GM19468 (cell line): ENCODE measurements at regions not wholly inside any gene's neighbourhood (a gene's known extent, or its start where the extent isn't known, plus 50 kb on each side); places are given as distances from the start of the nearest gene placed in this dataset.

ENCODE experiments used
- ATAC-seq: cut with Tn5 transposase; IDR thresholded peaks from one replicate; pipeline ENCODE4 v1.9.1; 2021; ENCODE audit warnings: mild to moderate bottlenecking, moderate library complexity, moderate number of reproducible peaks; ENCODE audit not compliant: unreplicated experiment; ENCODE audit errors: extremely low read depth

DNA sequence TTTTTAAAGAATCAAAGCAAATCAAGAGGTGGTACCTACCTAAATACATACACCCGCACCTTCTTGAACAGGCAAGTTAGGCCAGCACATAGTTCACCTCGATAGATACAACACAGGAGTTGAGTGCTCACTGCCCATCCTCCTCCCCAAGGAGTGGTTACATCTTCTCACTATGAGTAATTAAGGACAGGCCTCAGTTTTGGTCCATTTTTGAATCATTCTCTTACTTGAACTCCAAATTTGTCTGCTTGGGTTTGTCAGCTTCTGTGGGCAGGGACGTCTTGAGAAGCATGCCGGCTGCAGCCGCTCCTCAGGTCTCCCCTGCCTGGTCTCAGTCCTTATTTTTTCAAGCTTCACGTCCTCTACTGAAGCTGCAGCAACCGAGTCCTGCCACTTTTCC lies 190.6 kb upstream of the RBPJ start:
- peak; percentile 53 for ATAC-seq

DNA sequence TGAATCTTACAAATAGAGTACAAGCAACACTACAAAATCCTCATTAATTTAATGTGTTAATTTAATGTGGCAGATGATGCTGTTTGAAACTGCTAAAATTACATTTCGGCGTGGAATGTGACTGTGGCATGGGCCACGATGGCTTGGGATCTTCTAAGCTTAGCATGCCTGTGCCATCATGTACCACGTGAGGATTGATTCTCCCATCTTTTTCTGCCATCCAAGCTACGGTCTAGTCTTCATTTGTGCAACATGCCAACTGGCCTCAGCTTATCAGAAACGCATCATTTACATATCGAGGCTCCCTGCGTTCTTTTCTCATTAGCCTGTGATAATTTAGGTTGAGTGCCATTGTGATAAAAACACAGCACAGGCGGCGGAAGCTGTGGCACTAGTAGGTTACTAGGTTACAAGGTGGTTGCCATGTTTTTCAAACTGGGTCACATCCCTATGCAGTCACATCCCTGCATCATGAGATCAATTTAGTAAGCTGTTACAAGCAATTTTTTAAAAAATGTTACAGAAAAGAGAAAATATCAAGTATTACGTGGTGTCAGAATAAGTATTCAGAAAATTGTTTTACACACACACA lies 189.9 kb upstream of the RBPJ start:
- no peak for ATAC-seq

DNA sequence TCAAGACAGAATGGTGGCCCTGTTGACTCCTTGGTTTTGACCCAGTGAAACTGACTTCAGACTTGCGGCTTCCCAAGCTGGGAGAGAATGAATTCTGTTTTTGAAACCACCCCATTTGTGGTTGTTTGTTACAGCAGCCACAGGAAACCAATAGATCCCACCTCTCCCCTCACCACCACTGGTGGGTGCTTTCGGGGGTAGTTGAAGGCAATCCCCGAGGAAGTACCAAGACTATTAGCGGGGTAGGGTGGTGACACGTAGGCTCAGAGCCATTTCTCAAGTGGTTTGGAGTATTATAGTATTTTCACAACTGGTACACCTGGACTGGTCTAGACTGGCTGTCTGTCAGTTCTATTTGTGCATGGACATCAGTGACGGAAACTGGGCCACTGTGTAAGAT lies 189.1 kb upstream of the RBPJ start:
- no peak for ATAC-seq

DNA sequence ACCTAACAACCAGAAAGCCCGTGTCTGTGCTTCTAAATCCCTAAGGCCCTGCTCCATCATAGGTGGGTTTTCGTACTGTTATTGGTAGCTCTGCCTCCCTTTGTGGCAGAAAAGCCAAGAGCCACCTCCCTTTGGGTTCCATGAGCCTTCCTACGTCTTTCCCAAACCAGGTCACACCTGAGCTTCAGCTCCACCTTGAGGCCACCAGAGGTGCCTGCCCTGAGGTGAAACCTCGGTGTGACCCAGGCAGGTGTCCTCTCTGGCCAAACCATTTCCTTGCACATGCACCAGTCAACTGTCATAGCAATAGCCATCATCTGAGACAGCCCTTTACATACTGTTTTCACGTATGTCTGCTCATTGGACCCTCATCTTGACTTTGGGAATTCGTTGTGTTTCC lies 188.0 kb upstream of the RBPJ start:
- ATAC-seq, result no peak

DNA sequence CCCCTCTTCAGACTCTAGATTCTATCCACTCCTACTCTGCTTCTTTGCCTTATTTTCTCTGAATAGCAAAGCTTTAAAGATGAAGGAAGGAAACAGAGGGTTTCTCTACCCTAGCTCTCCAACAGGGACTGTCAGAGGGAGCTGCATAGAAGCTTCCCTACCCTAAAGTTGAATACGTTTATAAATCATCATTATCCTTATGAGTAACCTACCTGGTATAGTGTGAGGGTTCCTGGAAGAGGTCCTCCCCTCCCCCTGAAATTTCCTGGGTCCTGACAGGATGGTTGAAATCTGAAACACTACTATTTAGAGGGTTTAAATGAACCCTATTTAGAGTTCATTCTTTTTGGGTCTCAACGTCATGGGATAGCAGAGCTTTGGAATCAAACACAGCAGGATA lies 187.0 kb upstream of the RBPJ start:
- ATAC-seq, result no peak

DNA sequence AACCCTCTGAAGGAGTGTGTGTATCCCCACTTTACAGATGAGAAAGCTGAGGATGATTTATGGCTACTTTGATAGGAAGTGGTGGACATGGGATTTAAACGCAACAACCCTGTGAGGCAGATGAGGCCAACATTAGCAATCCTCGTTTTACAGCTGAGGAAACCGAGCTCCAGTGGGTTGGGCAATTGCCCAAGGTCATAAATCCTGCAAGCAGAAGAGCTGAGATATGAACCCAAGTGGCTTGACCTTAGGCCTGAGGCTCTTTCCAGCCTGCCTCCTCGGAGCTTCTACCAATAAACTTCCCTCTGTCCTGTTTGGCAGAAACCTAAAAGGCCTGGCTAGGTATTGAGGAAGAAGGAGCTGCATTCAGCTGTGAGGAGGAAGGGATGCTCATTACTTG lies 185.5 kb upstream of the RBPJ start:
- no peak for ATAC-seq

DNA sequence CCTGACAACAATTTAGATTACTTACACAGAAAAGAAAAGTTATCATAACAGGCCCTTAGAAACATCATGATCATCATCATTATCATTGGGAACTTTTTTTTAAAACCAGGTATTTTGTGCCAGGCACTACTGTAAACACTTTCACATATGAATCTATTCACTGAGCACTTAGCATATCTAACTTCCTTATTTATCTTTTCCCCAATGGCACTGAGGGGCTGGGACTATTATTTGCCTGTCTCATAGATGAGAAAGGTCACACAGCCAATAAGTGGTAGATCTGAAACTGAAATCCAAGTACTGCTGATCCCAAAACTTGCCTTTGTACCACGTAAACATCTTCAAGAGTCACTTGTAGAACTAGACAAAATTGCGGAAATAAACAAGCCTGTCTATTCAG lies 184.2 kb upstream of the RBPJ start:
- ATAC-seq, result no peak

DNA sequence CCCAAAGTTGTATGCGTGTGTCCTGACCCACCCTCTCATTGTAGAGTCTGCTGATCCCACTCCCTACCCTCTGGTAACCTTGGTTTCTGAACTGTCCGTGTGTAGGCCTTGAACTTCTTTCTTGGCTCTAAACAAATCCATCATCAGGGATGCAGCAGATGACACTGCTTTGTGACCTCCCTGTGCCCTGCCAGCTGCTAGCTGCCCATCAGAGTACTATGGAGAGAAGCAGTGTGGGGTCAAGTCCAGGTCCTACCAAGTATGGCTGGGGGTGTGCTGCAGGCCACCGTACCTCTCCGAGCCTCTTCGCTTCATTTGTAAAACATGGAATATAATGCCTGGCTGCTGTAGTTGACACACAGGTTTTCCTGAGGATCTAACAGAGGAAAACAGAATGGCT lies 183.5 kb upstream of the RBPJ start:
- ATAC-seq, result no peak

DNA sequence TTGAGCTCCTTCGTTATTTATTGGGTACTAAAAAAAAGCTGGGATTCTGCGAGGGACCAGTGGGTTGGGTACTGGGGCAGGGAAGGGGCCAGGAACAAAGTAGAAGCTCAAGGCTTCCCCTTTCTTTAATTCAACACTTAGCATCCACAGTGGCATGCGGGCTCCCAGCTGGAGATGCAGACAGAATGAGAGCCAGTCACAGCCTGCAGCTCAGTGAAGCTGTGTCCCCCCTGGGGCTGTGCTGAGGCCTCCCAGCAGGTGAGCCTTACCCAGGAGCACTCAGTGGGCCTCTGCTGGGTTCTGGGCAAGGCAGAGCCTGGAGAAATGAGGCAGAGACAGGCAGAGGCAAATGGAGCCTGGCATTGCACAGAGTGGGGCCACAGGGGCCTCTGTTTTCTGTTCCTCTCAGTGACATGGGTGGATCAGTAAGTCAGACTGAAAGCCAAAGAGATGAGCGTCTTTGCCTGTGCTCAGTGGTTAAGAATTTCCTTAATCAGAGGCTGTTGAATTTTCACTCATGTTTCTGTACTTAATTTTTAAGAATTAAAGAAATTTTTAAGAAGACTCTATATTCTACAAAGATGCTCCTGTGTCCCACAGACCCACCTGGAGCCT lies 181.4 kb upstream of the RBPJ start:
- ATAC-seq, result no peak

DNA sequence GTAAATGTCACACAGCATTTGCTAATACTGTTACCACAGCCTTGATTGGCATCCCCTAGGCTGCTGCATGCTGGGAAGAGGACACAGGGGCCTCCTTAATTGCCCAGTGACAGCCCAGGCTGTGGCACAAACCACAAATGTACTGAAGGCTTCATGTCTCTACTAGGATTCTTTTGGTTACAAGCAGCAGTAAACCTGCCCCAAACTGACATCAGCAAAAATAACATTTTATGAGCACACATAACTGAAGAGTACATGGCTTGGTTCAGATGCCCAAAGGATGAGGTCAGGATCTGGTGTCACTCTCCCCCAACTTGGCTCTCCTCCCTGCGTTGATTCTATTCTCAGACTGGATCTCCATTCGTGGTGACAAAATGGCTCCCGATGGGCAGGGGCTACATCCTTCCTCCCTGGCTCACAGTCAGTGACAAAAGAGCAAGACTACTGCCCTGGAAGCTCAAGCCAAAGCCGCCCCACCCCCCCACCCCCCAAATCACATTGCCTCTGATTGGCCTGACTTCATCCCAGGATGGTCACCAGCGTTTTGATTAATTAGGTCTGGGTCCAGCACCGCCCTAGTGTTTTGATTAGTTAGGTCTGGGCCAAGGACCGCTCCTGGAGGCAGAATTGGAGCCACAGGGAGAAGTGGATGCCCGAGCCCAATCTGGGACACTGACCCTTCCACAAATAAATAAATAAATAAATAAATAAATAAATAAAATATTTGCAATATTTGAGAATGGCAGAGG lies 180.5 kb upstream of the RBPJ start:
- no peak for ATAC-seq

DNA sequence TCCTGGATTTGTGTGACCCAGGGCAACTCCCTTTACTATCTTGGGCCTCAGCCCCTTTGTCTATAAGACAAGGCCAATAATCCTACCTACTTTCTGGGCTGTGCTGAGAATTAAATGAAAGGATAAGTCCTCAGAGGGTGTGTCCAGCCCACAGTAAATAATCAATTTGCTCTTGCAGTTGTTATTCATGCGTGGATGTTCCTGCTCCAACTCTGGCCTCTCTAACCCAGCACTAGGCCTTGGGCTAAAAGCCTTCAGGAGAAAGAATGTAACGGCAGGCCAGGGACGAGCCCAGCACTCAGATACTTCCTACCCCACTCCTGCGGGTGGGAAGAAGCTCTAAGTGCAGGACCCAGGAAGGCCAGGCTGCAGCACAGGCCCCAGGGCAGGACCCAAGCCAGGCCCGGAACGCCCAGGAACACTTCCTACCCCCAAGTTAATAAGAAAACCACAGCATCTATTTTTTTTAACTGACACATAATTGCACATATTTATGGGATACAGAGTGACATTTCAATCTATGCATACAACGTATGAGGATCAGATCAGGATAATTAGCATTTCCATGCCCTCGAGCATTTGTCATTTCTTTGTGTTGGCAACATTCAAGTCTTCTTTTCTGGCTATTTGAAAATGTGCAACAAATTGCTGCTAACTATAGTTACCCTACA lies 179.6 kb upstream of the RBPJ start:
- ATAC-seq, result no peak

DNA sequence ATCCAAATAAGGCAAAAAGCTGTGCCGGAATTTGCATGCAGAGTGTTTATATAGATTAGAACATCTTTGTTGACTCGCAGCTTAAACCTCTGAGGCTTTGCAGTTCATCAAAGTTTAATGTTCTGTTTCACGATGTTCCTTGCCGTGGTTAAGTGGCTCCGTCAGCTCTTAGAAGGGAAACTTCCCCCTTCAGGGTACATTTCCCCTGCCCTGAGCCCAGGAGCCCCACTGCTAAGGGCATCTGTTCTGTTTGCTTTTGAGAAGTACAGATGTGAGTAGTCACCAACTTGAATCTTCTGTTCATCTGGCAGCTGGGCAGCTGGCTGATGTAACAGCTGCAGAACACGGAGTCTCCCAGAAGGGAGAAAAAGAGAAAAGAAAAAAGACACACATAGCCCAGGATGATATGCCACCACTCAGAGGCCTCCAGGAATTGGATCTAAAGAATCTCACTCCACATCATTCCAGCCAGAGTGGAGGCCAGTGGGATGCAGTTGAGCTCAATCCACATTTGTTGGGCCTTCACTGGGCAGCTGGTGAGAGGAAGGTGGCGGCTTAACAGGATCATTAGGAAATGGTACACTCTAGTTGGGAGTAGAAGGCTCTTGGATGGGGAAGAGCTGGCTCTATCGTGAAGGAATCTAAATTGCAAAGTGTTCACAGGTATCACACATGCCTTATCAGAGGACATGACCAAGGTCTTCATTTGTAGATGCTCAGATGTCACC lies 178.7 kb upstream of the RBPJ start:
- no peak for ATAC-seq

DNA sequence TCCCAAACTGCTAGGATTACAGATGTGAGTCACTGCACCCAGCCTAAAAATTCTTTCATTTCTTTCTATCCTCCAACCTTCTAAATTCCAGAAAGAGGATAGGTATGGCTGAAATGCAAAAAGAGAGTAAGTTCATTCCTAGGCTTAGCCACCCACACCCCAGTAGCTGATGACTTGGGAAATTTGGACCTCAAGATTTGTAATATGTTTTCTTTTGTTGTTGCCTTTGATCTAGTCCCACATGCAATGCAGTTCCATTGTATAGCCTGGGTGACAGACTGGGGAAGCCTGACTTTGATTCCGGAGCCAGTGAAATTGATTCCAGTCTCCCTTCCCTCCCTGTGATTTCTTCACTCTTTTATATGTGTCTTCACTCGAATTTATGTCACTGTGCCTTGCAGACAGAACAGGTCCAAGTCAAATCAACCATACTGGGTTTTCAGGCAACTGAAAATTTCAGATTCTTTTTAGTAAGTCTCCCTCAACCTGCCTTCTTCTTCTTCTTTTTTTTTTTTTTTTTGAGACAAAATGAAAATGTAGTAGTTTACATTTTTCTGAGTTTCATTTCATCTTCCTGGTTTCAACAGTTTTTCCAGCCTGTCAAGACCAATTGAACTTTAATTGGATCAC lies 176.2 kb upstream of the RBPJ start:
- ATAC-seq, result no peak

DNA sequence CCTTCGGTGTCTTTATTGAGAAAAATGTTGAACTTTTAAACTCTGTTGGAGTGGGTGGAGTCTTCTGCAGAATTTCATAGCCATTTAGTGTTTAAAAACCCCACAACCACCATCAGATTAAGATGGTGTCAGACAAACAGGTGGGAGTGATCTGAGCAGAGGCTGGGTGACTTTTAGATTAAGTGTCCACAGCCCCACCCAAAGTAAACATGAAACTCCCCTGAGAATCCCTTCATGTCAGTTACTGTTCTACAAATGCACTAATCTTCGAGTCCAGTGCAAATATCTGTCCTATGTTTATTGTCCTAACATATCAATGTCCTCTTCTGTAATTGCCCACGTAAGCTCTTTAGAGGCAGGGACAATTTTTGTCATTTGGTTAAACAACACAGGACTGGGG lies 175.6 kb upstream of the RBPJ start:
- ATAC-seq, result no peak

DNA sequence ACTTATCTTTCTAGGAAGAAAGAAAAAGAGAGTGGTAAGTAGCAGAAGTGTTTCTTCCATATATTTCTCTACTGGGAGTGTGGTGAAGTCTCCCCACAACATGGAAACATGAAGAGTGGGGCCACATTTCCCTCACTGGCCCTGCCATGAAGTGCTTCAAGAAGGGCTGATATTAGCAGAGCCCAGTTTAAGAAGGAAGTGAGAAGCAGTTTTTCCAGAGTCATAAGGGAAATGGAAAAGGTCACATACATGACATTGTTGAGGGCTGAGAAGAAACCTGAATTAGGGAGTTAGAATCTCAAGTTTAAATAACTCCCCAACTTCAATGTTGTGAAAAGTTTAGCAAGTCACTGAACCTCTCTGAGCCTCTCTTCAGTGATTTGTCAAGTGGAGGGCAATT lies 171.9 kb upstream of the RBPJ start:
- ATAC-seq, result no peak

DNA sequence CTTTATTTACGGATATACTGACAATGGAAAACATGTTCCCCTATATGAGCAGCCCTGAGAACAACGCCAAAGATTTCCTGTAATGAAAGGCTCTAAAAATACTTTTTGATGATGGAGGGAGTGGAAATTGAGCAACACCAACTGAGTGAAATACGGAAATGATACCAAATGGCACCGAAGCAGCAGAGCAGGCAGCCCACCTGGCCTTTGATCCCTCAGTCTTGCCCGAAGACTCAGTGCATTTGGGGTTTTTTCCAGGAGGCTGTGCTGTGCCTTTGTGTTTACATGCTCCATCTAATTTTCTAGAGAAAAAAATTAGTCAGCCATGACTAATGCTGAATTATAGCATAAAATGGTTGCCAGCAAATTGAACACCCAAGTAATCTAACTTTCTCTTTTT lies 169.9 kb upstream of the RBPJ start:
- ATAC-seq, result no peak

DNA sequence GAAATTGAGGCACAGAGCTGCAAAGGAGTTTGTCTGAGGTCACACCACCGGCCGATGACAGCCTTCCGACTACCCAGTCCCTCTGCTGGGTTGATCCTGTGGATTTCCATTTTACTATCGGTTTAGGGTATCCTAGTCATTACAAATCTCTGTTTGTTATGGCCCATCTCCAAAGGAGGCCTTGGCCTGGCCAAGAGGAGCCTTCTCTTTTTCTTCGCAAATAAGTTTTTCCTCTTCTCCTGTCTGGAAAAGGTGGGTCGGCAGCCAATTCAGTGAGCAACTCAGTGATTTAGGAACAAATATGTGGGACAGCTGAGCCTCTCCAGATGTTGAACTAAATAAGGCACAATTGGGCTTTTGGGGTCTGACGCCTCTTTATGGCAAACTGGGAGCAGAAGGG lies 169.2 kb upstream of the RBPJ start:
- ATAC-seq, result no peak

DNA sequence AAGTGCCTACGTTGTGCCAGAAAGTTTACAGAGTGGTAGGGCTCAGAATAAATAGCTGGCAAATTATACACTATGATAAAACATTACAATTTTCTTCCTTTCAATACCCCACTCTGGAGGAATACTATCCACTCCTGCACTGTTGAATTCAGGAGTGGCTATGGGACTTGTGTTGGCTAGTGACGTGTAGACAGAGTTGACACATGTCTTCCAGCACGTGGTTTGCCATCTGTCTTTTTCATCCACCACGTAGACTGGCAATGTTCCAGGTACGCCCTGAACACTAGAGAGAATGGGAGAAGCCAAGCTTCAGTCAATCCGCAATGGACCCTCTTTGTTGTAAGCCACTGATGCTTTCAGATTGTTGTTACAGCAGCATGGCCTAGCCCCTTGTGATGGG lies 168.8 kb upstream of the RBPJ start:
- ATAC-seq, result no peak

DNA sequence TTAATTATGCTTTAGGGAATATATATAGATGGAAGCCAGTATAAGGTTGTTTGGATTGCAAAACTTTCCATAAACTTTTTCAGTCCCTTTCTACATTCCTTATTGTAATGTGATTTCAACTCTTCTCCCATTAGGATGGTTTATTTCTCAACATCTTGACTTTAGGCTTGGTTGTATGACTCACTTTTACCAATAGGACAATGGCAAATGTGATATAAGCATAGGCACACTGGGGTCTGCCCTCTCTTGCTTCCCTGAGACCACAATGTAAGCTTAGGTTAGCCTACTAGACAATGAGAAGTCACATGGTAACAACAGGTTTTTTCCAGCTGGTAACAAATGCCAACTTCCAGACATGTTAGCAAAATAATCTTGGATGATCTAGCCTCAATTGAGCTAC lies 163.3 kb upstream of the RBPJ start:
- ATAC-seq, result no peak

DNA sequence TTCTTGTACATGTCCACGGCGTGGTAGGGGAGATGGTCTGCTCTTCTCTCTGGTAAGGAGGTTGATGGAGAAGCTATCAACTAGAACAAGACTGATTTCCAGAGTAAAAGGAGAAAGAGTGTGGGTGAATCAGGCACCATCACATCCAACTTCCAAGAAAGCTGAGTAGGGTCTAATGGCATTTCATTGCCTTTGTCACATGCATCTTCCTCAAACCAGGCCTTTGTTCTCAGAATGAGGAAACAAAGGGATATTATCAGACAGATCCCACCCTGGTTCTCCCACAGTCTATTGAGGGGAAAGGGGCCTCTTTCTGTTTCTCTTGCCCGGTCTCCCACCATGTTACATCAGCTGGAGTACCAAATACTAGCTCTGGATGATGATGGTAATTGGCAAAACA lies 160.2 kb upstream of the RBPJ start:
- ATAC-seq, result no peak
